HEK293 (cell line): ENCODE measurements at regions not wholly inside any gene's neighbourhood (a gene's known extent, or its start where the extent isn't known, plus 50 kb on each side); places are given as distances from the start of the nearest gene placed in this dataset.

Source experiments
- BCL11A ChIP-seq: fragments of 450-650 bp; formaldehyde crosslinking; IDR thresholded peaks from 2 replicates; pipeline ENCODE4 v1.5.1; 2016; ENCODE audit warnings: low read depth, missing biosample characterization, missing genetic modification characterization
- GLI4 ChIP-seq: fragments of 450-650 bp; formaldehyde crosslinking; IDR thresholded peaks from 2 replicates; pipeline ENCODE4 v1.5.1; 2016; ENCODE audit warnings: missing biosample characterization, missing genetic modification characterization
- GLIS1 ChIP-seq: fragments of 450-650 bp; formaldehyde crosslinking; IDR thresholded peaks from 2 replicates; pipeline ENCODE4 v1.5.1; 2016; ENCODE audit warnings: missing biosample characterization, missing genetic modification characterization
- KLF16 ChIP-seq: fragments of 450-650 bp; formaldehyde crosslinking; IDR thresholded peaks from 2 replicates; pipeline ENCODE4 v1.5.1; 2017; ENCODE audit warnings: missing biosample characterization, missing genetic modification characterization
- ZBTB44 ChIP-seq: fragments of 450-650 bp; IDR thresholded peaks from 2 replicates; pipeline ENCODE4 v1.5.1; 2018; ENCODE audit warnings: missing biosample characterization, mild to moderate bottlenecking, missing genetic modification characterization
- ZNF140 ChIP-seq: fragments of 450-650 bp; formaldehyde crosslinking; IDR thresholded peaks from 2 replicates; pipeline ENCODE4 v1.5.1; 2016; ENCODE audit warnings: missing biosample characterization, missing genetic modification characterization
- ZNF239 ChIP-seq: fragments of 450-650 bp; formaldehyde crosslinking; IDR thresholded peaks from 2 replicates; pipeline ENCODE4 v1.5.1; 2016; ENCODE audit warnings: missing biosample characterization, missing genetic modification characterization
- ZNF335 ChIP-seq: fragments of 450-650 bp; formaldehyde crosslinking; conservative IDR thresholded peaks from 2 replicates; pipeline ENCODE4 v1.5.1; 2016; ENCODE audit warnings: missing biosample characterization, missing genetic modification characterization
- ZNF350 ChIP-seq: fragments of 450-650 bp; formaldehyde crosslinking; IDR thresholded peaks from 2 replicates; pipeline ENCODE4 v1.5.0; 2017; ENCODE audit warnings: missing biosample characterization, mild to moderate bottlenecking, missing genetic modification characterization
- ZNF561 ChIP-seq: fragments of 450-650 bp; IDR thresholded peaks from 2 replicates; pipeline ENCODE4 v1.5.1; 2018; ENCODE audit warnings: missing biosample characterization, missing genetic modification characterization, borderline replicate concordance
- ZNF707 ChIP-seq: fragments of 450-650 bp; formaldehyde crosslinking; IDR thresholded peaks from 2 replicates; pipeline ENCODE4 v1.5.1; 2016; ENCODE audit warnings: missing biosample characterization, missing genetic modification characterization
- TF ChIP-seq, protein P1 (sequence below): fragments of 450-650 bp; formaldehyde crosslinking; IDR thresholded peaks from 2 replicates; pipeline ENCODE4 v1.5.1; 2016; ENCODE audit warnings: missing biosample characterization, missing genetic modification characterization
- TF ChIP-seq, protein P2 (sequence below): fragments of 450-650 bp; IDR thresholded peaks from 2 replicates; pipeline ENCODE4 v1.5.1; 2018; ENCODE audit warnings: missing biosample characterization, missing genetic modification characterization
- TF ChIP-seq, protein P3 (sequence below): fragments of 450-650 bp; formaldehyde crosslinking; IDR thresholded peaks from 2 replicates; pipeline ENCODE4 v1.5.1; 2017; ENCODE audit warnings: missing biosample characterization, missing genetic modification characterization

GRCh38 chr6:150304429-150304828 lies 64.4 kb upstream of the IYD start:
- TF ChIP-seq ZNF350 (tag by site-specific recombination) = no peak
- TF ChIP-seq, protein P1, sequence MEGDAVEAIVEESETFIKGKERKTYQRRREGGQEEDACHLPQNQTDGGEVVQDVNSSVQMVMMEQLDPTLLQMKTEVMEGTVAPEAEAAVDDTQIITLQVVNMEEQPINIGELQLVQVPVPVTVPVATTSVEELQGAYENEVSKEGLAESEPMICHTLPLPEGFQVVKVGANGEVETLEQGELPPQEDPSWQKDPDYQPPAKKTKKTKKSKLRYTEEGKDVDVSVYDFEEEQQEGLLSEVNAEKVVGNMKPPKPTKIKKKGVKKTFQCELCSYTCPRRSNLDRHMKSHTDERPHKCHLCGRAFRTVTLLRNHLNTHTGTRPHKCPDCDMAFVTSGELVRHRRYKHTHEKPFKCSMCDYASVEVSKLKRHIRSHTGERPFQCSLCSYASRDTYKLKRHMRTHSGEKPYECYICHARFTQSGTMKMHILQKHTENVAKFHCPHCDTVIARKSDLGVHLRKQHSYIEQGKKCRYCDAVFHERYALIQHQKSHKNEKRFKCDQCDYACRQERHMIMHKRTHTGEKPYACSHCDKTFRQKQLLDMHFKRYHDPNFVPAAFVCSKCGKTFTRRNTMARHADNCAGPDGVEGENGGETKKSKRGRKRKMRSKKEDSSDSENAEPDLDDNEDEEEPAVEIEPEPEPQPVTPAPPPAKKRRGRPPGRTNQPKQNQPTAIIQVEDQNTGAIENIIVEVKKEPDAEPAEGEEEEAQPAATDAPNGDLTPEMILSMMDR (tag by site-specific recombination) = no peak
- TF ChIP-seq ZNF335 (tag by site-specific recombination) = no peak
- TF ChIP-seq ZNF140 (tag by site-specific recombination) = no peak
- TF ChIP-seq GLI4 (tag by site-specific recombination) = no peak
- TF ChIP-seq BCL11A = no peak
- TF ChIP-seq ZNF707 = no peak
- no peak for TF ChIP-seq GLIS1 (tag by site-specific recombination)
- no peak for TF ChIP-seq ZBTB44 (tag by site-specific recombination)
- TF ChIP-seq KLF16 (tag by site-specific recombination) = no peak
- TF ChIP-seq, protein P2, sequence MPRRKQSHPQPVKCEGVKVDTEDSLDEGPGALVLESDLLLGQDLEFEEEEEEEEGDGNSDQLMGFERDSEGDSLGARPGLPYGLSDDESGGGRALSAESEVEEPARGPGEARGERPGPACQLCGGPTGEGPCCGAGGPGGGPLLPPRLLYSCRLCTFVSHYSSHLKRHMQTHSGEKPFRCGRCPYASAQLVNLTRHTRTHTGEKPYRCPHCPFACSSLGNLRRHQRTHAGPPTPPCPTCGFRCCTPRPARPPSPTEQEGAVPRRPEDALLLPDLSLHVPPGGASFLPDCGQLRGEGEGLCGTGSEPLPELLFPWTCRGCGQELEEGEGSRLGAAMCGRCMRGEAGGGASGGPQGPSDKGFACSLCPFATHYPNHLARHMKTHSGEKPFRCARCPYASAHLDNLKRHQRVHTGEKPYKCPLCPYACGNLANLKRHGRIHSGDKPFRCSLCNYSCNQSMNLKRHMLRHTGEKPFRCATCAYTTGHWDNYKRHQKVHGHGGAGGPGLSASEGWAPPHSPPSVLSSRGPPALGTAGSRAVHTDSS = no peak
- no peak for TF ChIP-seq ZNF239 (tag by site-specific recombination)
- TF ChIP-seq, protein P3, sequence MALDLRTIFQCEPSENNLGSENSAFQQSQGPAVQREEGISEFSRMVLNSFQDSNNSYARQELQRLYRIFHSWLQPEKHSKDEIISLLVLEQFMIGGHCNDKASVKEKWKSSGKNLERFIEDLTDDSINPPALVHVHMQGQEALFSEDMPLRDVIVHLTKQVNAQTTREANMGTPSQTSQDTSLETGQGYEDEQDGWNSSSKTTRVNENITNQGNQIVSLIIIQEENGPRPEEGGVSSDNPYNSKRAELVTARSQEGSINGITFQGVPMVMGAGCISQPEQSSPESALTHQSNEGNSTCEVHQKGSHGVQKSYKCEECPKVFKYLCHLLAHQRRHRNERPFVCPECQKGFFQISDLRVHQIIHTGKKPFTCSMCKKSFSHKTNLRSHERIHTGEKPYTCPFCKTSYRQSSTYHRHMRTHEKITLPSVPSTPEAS = no peak
- TF ChIP-seq ZNF561 (tag by site-specific recombination) = no peak
